CD14-positive monocyte (primary cell): ENCODE measurements at regions not wholly inside any gene's neighbourhood (a gene's known extent, or its start where the extent isn't known, plus 50 kb on each side); places are given as distances from the start of the nearest gene placed in this dataset.

ENCODE experiments used
- DNase-seq, 3 donors: peaks; one replicate each; pipeline ENCODE4 v3.0.0-alpha.2; 2011 to 2022
- H2AFZ ChIP-seq: 2 replicates; pipeline ENCODE4 v1.6.0; 2012; ENCODE audit warnings: mild to moderate bottlenecking, low read depth, low read length, inconsistent platforms; ENCODE audit not compliant: insufficient read depth, poor library complexity, severe bottlenecking
- H3K27ac ChIP-seq, 2 donors: 1 replicate in 1 of 2; 2 replicates in 1 of 2; pipeline ENCODE4 v1.5.1; 2012 to 2013; ENCODE audit warnings: low read length in 2 of 2, control low read depth in 1 of 2, inconsistent platforms in 1 of 2, low read depth in 1 of 2, mild to moderate bottlenecking in 1 of 2
- H3K27me3 ChIP-seq, 2 donors: one replicate each; pipeline versions ENCODE4 v1.6.0 to v1.6.1; 2011 to 2013; ENCODE audit warnings: low read length in 2 of 2; ENCODE audit not compliant: control insufficient read depth in 2 of 2, insufficient read depth in 2 of 2
- H3K36me3 ChIP-seq, 2 donors: replicated peaks in 1 of 2; 1 replicate in 1 of 2; 2 replicates in 1 of 2; pipeline versions ENCODE4 v1.5.1 to v1.6.1; 2012 to 2013; ENCODE audit warnings: low read length in 2 of 2, control low read depth in 1 of 2, inconsistent platforms in 1 of 2, mild to moderate bottlenecking in 1 of 2; ENCODE audit not compliant: insufficient read depth in 2 of 2, control insufficient read depth in 1 of 2
- H3K4me1 ChIP-seq, 2 donors: 1 replicate in 1 of 2; 2 replicates in 1 of 2; pipeline versions ENCODE4 v1.5.1 to v1.6.1; 2012 to 2013; ENCODE audit warnings: low read length in 2 of 2, control low read depth in 1 of 2, inconsistent platforms in 1 of 2, mild to moderate bottlenecking in 1 of 2, moderate library complexity in 1 of 2; ENCODE audit not compliant: insufficient read depth in 2 of 2, control insufficient read depth in 1 of 2
- H3K4me2 ChIP-seq: replicated peaks from 2 replicates; pipeline ENCODE3; 2012; ENCODE audit warnings: low read length, moderate library complexity, mild to moderate bottlenecking; ENCODE audit not compliant: poor library complexity, severe bottlenecking; ENCODE audit errors: extremely low read depth
- H3K4me3 ChIP-seq, 3 experiments: fragments of 200-600 bp in 1 of 3; sonication (generic) in 1 of 3; replicated peaks in 1 of 3; 1 replicate in 2 of 3; 2 replicates in 1 of 3; pipeline ENCODE4 v1.5.1; 2011 to 2013; ENCODE audit warnings: low read length in 3 of 3, mild to moderate bottlenecking in 3 of 3, control low read depth in 2 of 3, low read depth in 2 of 3, inconsistent platforms in 1 of 3, moderate library complexity in 1 of 3
- H3K79me2 ChIP-seq: 2 replicates; pipeline ENCODE4 v1.6.0; 2012; ENCODE audit warnings: mild to moderate bottlenecking, control low read depth, inconsistent platforms, low read length, moderate library complexity; ENCODE audit not compliant: insufficient read depth
- H3K9ac ChIP-seq: 2 replicates; pipeline ENCODE4 v1.6.0; 2017; ENCODE audit warnings: low read length, mild to moderate bottlenecking; ENCODE audit not compliant: insufficient read depth, poor library complexity, severe bottlenecking
- H3K9me3 ChIP-seq, 2 donors: replicated peaks in 1 of 2; 1 replicate in 1 of 2; 2 replicates in 1 of 2; pipeline versions ENCODE4 v1.5.1 to v1.6.1; 2012 to 2013; ENCODE audit warnings: low read length in 2 of 2, control low read depth in 1 of 2; ENCODE audit not compliant: control insufficient read depth in 1 of 2, insufficient read depth in 1 of 2
- H4K20me1 ChIP-seq: 2 replicates; pipeline ENCODE4 v1.6.0; 2012; ENCODE audit warnings: mild to moderate bottlenecking, low read length, control low read depth, moderate library complexity; ENCODE audit not compliant: insufficient read depth
- H3K27ac Mint-ChIP-seq, 7 donors: one replicate each; pipeline ENCODE4 v1.8.0; 2020; ENCODE audit warnings: mild to moderate bottlenecking in 7 of 7, mixed read lengths in 7 of 7, moderate library complexity in 6 of 7, inconsistent platforms in 2 of 7
- H3K27me3 Mint-ChIP-seq, 3 donors: one replicate each; pipeline ENCODE4 v1.8.0; 2021 to 2022; ENCODE audit warnings: low read depth in 3 of 3, mild to moderate bottlenecking in 3 of 3, mixed read lengths in 3 of 3, moderate library complexity in 3 of 3, inconsistent platforms in 1 of 3
- H3K36me3 Mint-ChIP-seq, 2 donors: one replicate each; pipeline ENCODE4 v1.8.0; 2020; ENCODE audit warnings: mixed read lengths in 2 of 2, inconsistent platforms in 1 of 2, mild to moderate bottlenecking in 1 of 2
- H3K4me1 Mint-ChIP-seq: one replicate; pipeline ENCODE4 v1.8.0; 2020; ENCODE audit warnings: mild to moderate bottlenecking, mixed read lengths
- H3K4me3 Mint-ChIP-seq, 2 donors: one replicate each; pipeline ENCODE4 v1.8.0; 2020; ENCODE audit warnings: mild to moderate bottlenecking in 2 of 2, mixed read lengths in 2 of 2, moderate library complexity in 1 of 2
- H3K9me3 Mint-ChIP-seq, 7 donors: one replicate each; pipeline ENCODE4 v1.8.0; 2020 to 2022; ENCODE audit warnings: mixed read lengths in 7 of 7, mild to moderate bottlenecking in 6 of 7, moderate library complexity in 6 of 7, inconsistent platforms in 2 of 7
- CTCF ChIP-seq: fragments of 200-600 bp; IDR thresholded peaks from one replicate; pipeline ENCODE4 v1.8.0; 2022; ENCODE audit warnings: antibody characterized with exemption, mild to moderate bottlenecking
- WGBS: methylation state at CpG from one replicate; pipeline ENCODE4 v1.1.5; 2013; ENCODE audit warnings: missing lambda C conversion rate; ENCODE audit not compliant: insufficient coverage; 5-methylcytosine and 5-hydroxymethylcytosine counted together
- intact Hi-C, 2 donors: fragments of 100-400 bp; cut with micrococcal nuclease; formaldehyde crosslinking; loops; one replicate each; pipeline versions ENCODE4 v1.15.0 to v1.15.1; 2023

DNA sequence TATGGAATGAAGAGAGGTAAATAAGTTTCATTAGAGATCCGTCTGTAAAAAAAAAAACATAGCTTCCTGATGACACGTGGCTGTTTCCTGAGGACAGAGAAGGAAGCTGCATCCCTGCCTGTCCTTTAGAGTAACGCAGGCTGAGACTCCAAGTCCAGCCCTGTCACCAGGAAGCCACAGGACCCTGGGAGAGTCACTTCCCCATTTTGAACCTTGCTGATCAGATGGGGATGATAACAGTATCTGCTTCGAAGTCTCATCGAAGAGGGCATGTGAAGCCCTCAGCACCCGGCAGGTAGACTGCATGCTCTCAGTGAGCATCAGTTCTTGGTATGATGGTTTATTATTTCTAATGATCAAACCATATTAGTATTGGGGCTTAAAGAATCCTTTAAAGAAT, 139.1 kb upstream of the KCNG1 start:
- H4K20me1 ChIP-seq = no peaks in the 10 kb centered on the region
- no peaks in the 10 kb centered on the region for H3K4me1 ChIP-seq
- TF ChIP-seq CTCF = no peak
- H3K79me2 ChIP-seq = no peaks in the 10 kb centered on the region
- H3K4me3 Mint-ChIP-seq = no peak overlapping the region
- H3K36me3 ChIP-seq = no peaks in the 10 kb centered on the region
- H3K4me2 ChIP-seq = no peak overlapping the region
- H3K27ac Mint-ChIP-seq = no peak overlapping the region
- H3K4me1 Mint-ChIP-seq = no peaks in the 10 kb centered on the region
- no peak overlapping the region for H2AFZ ChIP-seq
- intact Hi-C loops = no loop called here
- H3K27ac ChIP-seq = no peak overlapping the region
- WGBS = 4% methylated on average over 4 of the region's 6 CpGs
- peaks cover 3 to 10% (median 6%) of the 10 kb centered on the region in 3 donors for H3K27me3 Mint-ChIP-seq
- no peaks in the 10 kb centered on the region for H3K27me3 ChIP-seq
- H3K9me3 ChIP-seq = no peaks in the 10 kb centered on the region
- H3K4me3 ChIP-seq = no peak overlapping the region
- H3K36me3 Mint-ChIP-seq = no peaks in the 10 kb centered on the region
- DNase-seq = no peak
- no peak overlapping the region for H3K9ac ChIP-seq
- no peaks in the 10 kb centered on the region for H3K9me3 Mint-ChIP-seq

DNA sequence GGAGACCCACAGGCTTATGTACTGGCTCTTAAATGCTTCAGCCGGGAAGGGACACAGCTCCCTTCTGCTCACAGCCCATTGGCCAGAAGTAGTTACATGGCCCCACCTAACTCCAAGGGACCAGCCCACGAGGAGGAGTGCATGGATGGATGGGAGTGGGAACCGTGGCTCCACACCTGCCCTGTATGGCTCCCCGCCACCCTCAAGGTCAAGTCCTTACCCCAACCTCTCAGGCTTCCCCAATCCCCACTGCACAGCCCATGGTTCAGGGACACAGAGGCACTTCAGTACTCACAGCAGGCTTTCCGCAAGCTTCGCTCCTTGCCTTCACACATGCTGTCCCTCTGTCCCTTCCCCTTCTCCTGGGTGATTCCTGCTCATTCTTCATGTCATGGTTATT, 137.9 kb upstream of the KCNG1 start:
- H3K27ac ChIP-seq = no peak overlapping the region
- no peak overlapping the region for H3K4me3 Mint-ChIP-seq
- TF ChIP-seq CTCF = no peak
- no peaks in the 10 kb centered on the region for H3K9me3 Mint-ChIP-seq
- no peaks in the 10 kb centered on the region for H3K79me2 ChIP-seq
- H3K36me3 Mint-ChIP-seq = no peaks in the 10 kb centered on the region
- H3K9ac ChIP-seq = no peak overlapping the region
- no peak for DNase-seq
- H3K36me3 ChIP-seq = no peaks in the 10 kb centered on the region
- peaks cover 0 to 3% of the 10 kb centered on the region in 2 donors for H3K27me3 ChIP-seq
- no peaks in the 10 kb centered on the region for H3K4me1 Mint-ChIP-seq
- 82% methylated on average over 3 of the region's 6 CpGs for WGBS
- no peak overlapping the region for H3K4me2 ChIP-seq
- H3K27ac Mint-ChIP-seq = no peak overlapping the region
- H2AFZ ChIP-seq = no peak overlapping the region
- H3K4me1 ChIP-seq = no peaks in the 10 kb centered on the region
- H4K20me1 ChIP-seq = no peaks in the 10 kb centered on the region
- H3K27me3 Mint-ChIP-seq = peaks cover 6 to 18% (median 8%) of the 10 kb centered on the region in 3 donors
- no peak overlapping the region for H3K4me3 ChIP-seq
- no peaks in the 10 kb centered on the region for H3K9me3 ChIP-seq
- intact Hi-C loops = no loop called here
